A549 (cell line): ENCODE measurements at regions not wholly inside any gene's neighbourhood (a gene's known extent, or its start where the extent isn't known, plus 50 kb on each side); places are given as distances from the start of the nearest gene placed in this dataset.

Experiments used
- EP300 ChIP-seq, 2 experiments: fragments of >200 bp; sonication (Bioruptor Twin); formaldehyde crosslinking; IDR thresholded peaks; 2 replicates in 1 of 2; 3 replicates in 1 of 2; pipeline ENCODE4 v1.6.1; 2016 to 2017
- HDAC2 ChIP-seq: fragments of 200-600 bp; sonication (generic); IDR thresholded peaks from 2 replicates; pipeline ENCODE4 v1.6.1; 2016
- JUN ChIP-seq, 2 experiments: fragments of >200 bp; sonication (Bioruptor Twin); formaldehyde crosslinking; IDR thresholded peaks; 2 replicates in 1 of 2; 3 replicates in 1 of 2; pipeline ENCODE4 v1.6.1; 2016 to 2017
- POLR2A ChIP-seq: IDR thresholded peaks from 2 replicates; pipeline ENCODE4 v1.6.1; 2012; ENCODE audit warnings: mild to moderate bottlenecking, low read length
- TF ChIP-seq, protein P1 (sequence below): fragments of 450-650 bp; IDR thresholded peaks from 2 replicates; pipeline ENCODE4 v1.6.1; 2014; ENCODE audit warnings: antibody characterized with exemption

DNA sequence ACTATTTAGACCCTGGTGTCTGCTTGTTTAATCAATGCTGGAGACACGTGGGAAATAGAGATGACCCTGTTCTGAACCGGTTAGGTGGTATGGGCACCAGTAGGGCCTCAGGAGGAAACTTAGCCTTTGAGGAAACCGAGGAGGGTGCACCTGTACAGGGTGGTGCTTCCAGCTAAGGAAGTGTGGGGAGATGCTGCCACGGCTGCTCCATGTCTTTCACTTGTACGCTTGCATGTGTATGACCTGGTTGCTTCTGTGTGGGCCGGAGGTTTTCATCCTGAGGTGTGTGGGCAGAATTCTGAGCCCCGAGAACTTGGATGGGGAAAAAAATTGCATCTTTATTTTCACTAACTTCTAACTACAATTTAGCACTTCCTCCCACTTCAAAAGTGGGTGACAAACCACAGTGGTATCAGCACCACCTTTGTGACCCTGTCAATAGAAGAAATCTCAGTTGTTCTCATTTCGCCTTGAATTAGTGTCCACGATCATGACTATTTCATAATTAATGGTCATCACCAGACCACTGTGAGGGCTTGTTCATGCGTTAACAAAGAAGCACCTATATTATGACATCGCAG, 99.8 kb upstream of the SPATA31C2 start:
- TF ChIP-seq JUN (IDR thresholded peaks at IDR 0.05) (no peak), POLR2A (no peak), EP300 (IDR thresholded peaks at IDR 0.05) (no peak), HDAC2 (no peak)
- TF ChIP-seq, protein P1, sequence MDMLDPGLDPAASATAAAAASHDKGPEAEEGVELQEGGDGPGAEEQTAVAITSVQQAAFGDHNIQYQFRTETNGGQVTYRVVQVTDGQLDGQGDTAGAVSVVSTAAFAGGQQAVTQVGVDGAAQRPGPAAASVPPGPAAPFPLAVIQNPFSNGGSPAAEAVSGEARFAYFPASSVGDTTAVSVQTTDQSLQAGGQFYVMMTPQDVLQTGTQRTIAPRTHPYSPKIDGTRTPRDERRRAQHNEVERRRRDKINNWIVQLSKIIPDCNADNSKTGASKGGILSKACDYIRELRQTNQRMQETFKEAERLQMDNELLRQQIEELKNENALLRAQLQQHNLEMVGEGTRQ: no peak
